ENCODE measurements at regions not wholly inside any gene's neighbourhood (a gene's known extent, or its start where the extent isn't known, plus 50 kb on each side); places are given as distances from the start of the nearest gene placed in this dataset.

DNA sequence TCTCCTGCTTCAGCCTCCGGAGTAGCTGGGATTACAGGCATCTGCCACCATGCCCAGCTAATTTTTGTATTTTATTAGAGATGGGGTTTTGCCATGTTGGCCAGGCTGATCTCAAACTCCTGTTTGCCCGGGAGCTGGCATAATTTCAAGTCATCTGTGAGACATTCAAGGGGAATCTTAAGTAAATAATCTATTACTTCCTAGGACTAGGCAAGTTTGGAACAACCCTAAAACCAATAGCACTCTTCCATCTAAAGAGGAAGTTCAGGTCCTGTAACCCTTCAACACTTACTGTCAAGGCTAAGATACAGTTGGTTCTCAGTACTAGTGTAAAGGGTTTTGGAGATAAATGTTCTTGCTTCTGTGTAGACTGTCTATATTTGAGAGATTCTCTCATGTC is 267.8 kb upstream of the IRAK1BP1 start:
- TF ChIP-seq EZH2phosphoT487 (IDR thresholded peaks at IDR 0.05; ENCODE audit: borderline replicate concordance, low read length), result no peak
- TF ChIP-seq, protein P1, sequence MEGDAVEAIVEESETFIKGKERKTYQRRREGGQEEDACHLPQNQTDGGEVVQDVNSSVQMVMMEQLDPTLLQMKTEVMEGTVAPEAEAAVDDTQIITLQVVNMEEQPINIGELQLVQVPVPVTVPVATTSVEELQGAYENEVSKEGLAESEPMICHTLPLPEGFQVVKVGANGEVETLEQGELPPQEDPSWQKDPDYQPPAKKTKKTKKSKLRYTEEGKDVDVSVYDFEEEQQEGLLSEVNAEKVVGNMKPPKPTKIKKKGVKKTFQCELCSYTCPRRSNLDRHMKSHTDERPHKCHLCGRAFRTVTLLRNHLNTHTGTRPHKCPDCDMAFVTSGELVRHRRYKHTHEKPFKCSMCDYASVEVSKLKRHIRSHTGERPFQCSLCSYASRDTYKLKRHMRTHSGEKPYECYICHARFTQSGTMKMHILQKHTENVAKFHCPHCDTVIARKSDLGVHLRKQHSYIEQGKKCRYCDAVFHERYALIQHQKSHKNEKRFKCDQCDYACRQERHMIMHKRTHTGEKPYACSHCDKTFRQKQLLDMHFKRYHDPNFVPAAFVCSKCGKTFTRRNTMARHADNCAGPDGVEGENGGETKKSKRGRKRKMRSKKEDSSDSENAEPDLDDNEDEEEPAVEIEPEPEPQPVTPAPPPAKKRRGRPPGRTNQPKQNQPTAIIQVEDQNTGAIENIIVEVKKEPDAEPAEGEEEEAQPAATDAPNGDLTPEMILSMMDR (IDR thresholded peaks at IDR 0.05; ENCODE audit: low read depth, low read length, poor library complexity, severe bottlenecking), result no peak
- Histone ChIP-seq H3K79me2 (ENCODE audit: control insufficient read depth, low read length) (no peaks in the 10 kb centered on the region), H3K27me3 (ENCODE audit: control insufficient read depth, low read length) (no peaks in the 10 kb centered on the region), H3F3A (ENCODE audit: control insufficient read depth, insufficient read depth) (no peaks in the 10 kb centered on the region), H3K27ac (ENCODE audit: low read depth, low read length) (no peak overlapping the region), H3K4me3 (ENCODE audit: low read length) (no peak overlapping the region), H3K9me3 (ENCODE audit: control insufficient read depth, insufficient read depth, low read length) (no peaks in the 10 kb centered on the region), H3K4me2 (ENCODE audit: low read length) (no peak overlapping the region), H3K9me2 (replicated peaks; ENCODE audit: control insufficient read depth, low read length) (no peaks in the 10 kb centered on the region), H4K20me1 (ENCODE audit: control insufficient read depth, insufficient read depth, low read depth, low read length) (no peaks in the 10 kb centered on the region), H3K4me1 (ENCODE audit: control insufficient read depth, low read length) (no peaks in the 10 kb centered on the region), H3K36me3 (ENCODE audit: control insufficient read depth, low read length) (no peaks in the 10 kb centered on the region)

DNA sequence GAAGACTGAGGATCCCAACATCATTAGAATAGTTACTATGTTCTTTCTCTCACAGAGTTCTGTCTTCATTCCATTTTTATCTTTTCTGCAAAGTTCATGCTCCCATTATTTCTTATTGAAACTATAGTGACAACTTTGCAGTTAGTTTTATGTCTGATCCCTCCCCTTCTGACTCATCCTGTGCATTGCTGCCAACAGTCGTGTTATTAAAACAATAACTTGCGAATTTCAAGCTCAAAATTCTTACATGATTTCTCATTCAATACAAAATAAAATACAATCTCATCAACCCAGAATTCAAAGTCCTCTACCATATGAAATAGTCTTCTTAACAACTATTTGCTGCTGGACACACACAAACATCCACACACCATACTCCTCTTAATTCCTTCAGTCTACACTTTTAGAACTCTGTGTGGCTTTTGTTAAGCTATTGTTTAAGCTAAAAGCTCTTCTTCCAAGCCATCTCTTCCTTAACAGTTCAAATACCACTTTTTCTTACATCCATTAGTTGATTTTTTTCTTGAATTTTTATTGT is 261.4 kb upstream of the IRAK1BP1 start:
- Histone ChIP-seq H3K4me1 (ENCODE audit: control insufficient read depth, low read length) (no peaks in the 10 kb centered on the region), H3K9me2 (replicated peaks; ENCODE audit: control insufficient read depth, low read length) (no peaks in the 10 kb centered on the region), H4K20me1 (ENCODE audit: control insufficient read depth, insufficient read depth, low read depth, low read length) (no peaks in the 10 kb centered on the region), H3K9me3 (ENCODE audit: control insufficient read depth, insufficient read depth, low read length) (no peaks in the 10 kb centered on the region), H3K4me2 (ENCODE audit: low read length) (no peak overlapping the region), H3K4me3 (ENCODE audit: low read length) (no peak overlapping the region), H3K79me2 (ENCODE audit: control insufficient read depth, low read length) (no peaks in the 10 kb centered on the region), H3K36me3 (ENCODE audit: control insufficient read depth, low read length) (no peaks in the 10 kb centered on the region), H3K27ac (ENCODE audit: low read depth, low read length) (no peak overlapping the region), H3F3A (ENCODE audit: control insufficient read depth, insufficient read depth) (no peaks in the 10 kb centered on the region), H3K27me3 (ENCODE audit: control insufficient read depth, low read length) (no peaks in the 10 kb centered on the region; the same call in 1 of the 2 replicates)
- TF ChIP-seq EZH2phosphoT487 (IDR thresholded peaks at IDR 0.05; ENCODE audit: borderline replicate concordance, low read length), result no peak
- TF ChIP-seq, protein P1 (IDR thresholded peaks at IDR 0.05; ENCODE audit: low read depth, low read length, poor library complexity, severe bottlenecking), result no peak

GRCh38 chr6:78607189-78607588 is 260.2 kb upstream of the IRAK1BP1 start:
- Histone ChIP-seq H3F3A (ENCODE audit: control insufficient read depth, insufficient read depth) (no peaks in the 10 kb centered on the region), H3K27me3 (ENCODE audit: control insufficient read depth, low read length) (no peaks in the 10 kb centered on the region; the same call in 1 of the 2 replicates), H3K9me2 (replicated peaks; ENCODE audit: control insufficient read depth, low read length) (no peaks in the 10 kb centered on the region), H3K4me3 (ENCODE audit: low read length) (no peak overlapping the region), H3K4me1 (ENCODE audit: control insufficient read depth, low read length) (no peaks in the 10 kb centered on the region), H3K4me2 (ENCODE audit: low read length) (no peak overlapping the region), H3K9me3 (ENCODE audit: control insufficient read depth, insufficient read depth, low read length) (no peaks in the 10 kb centered on the region), H3K27ac (ENCODE audit: low read depth, low read length) (no peak overlapping the region), H3K36me3 (ENCODE audit: control insufficient read depth, low read length) (no peaks in the 10 kb centered on the region), H4K20me1 (ENCODE audit: control insufficient read depth, insufficient read depth, low read depth, low read length) (no peaks in the 10 kb centered on the region), H3K79me2 (ENCODE audit: control insufficient read depth, low read length) (no peaks in the 10 kb centered on the region)
- TF ChIP-seq, protein P1 (IDR thresholded peaks at IDR 0.05; ENCODE audit: low read depth, low read length, poor library complexity, severe bottlenecking), result no peak
- no peak for TF ChIP-seq EZH2phosphoT487 (IDR thresholded peaks at IDR 0.05; ENCODE audit: borderline replicate concordance, low read length)

Measured in DOHH2 (cell line).